Neuronal stem cell (in vitro differentiated cells): ENCODE measurements at regions not wholly inside any gene's neighbourhood (a gene's known extent, or its start where the extent isn't known, plus 50 kb on each side); places are given as distances from the start of the nearest gene placed in this dataset.

Experiments used
- DNase-seq: peaks from one replicate; pipeline ENCODE4 v3.0.0-alpha.2; 2013; ENCODE audit warnings: low spot score
- H2AFZ ChIP-seq: one replicate; pipeline ENCODE4 v1.6.1; 2013; ENCODE audit warnings: mild to moderate bottlenecking, low read length, inconsistent platforms
- H2AK5ac ChIP-seq: 2 replicates; pipeline ENCODE4 v1.6.1; 2013; ENCODE audit warnings: low read depth, mild to moderate bottlenecking, inconsistent platforms, low read length, moderate library complexity, mixed read lengths
- H2BK120ac ChIP-seq: 2 replicates; pipeline ENCODE4 v1.6.1; 2013; ENCODE audit warnings: low read depth, mild to moderate bottlenecking, inconsistent platforms, low read length, moderate library complexity, mixed read lengths
- H2BK12ac ChIP-seq: one replicate; pipeline ENCODE4 v1.6.1; 2013; ENCODE audit warnings: low read length, inconsistent platforms
- H2BK15ac ChIP-seq: 2 replicates; pipeline ENCODE4 v1.6.1; 2013; ENCODE audit warnings: mild to moderate bottlenecking, low read length, inconsistent platforms, mixed read lengths
- H2BK5ac ChIP-seq: one replicate; pipeline ENCODE4 v1.6.1; 2013; ENCODE audit warnings: inconsistent platforms, mild to moderate bottlenecking, low read length, moderate library complexity
- H3K14ac ChIP-seq: one replicate; pipeline ENCODE4 v1.6.1; 2013; ENCODE audit warnings: low read length, inconsistent platforms
- H3K18ac ChIP-seq: 2 replicates; pipeline ENCODE4 v1.6.1; 2013; ENCODE audit warnings: low read length, inconsistent platforms
- H3K23ac ChIP-seq: 2 replicates; pipeline ENCODE4 v1.6.1; 2013; ENCODE audit warnings: low read depth, mild to moderate bottlenecking, mixed read lengths, low read length, inconsistent platforms; ENCODE audit not compliant: poor library complexity
- H3K27ac ChIP-seq: replicated peaks from 3 replicates; pipeline ENCODE4 v1.5.1; 2013; ENCODE audit warnings: low read length, inconsistent platforms
- H3K27me3 ChIP-seq, 3 experiments: 2 replicates each; pipeline ENCODE4 v1.6.1; 2013; ENCODE audit warnings: low read length in 3 of 3, mild to moderate bottlenecking in 2 of 3, inconsistent platforms in 1 of 3, low read depth in 1 of 3, mixed read lengths in 1 of 3, moderate library complexity in 1 of 3; ENCODE audit not compliant: control insufficient read depth in 3 of 3, insufficient read depth in 3 of 3
- H3K36me3 ChIP-seq, 2 donors: replicated peaks in 1 of 2; 2 replicates each; pipeline ENCODE4 v1.6.1; 2013; ENCODE audit warnings: low read length in 2 of 2; ENCODE audit not compliant: control insufficient read depth in 2 of 2, insufficient read depth in 2 of 2
- H3K4ac ChIP-seq: 2 replicates; pipeline ENCODE4 v1.6.1; 2013; ENCODE audit warnings: inconsistent platforms, mild to moderate bottlenecking, low read length, moderate library complexity
- H3K4me1 ChIP-seq, 2 donors: 1 replicate in 1 of 2; 2 replicates in 1 of 2; pipeline ENCODE4 v1.6.1; 2013; ENCODE audit warnings: low read length in 2 of 2, low read depth in 1 of 2; ENCODE audit not compliant: control insufficient read depth in 2 of 2, insufficient read depth in 1 of 2
- H3K4me2 ChIP-seq: one replicate; pipeline ENCODE4 v1.6.1; 2013; ENCODE audit warnings: mild to moderate bottlenecking, low read length, inconsistent platforms; ENCODE audit not compliant: insufficient read depth, poor library complexity, severe bottlenecking
- H3K4me3 ChIP-seq, 2 donors: 2 replicates each; pipeline ENCODE4 v1.5.1; 2013; ENCODE audit warnings: low read length in 2 of 2, mild to moderate bottlenecking in 2 of 2, inconsistent platforms in 1 of 2, moderate library complexity in 1 of 2
- H3K79me1 ChIP-seq: one replicate; pipeline ENCODE4 v1.6.1; 2013; ENCODE audit warnings: low read depth, mild to moderate bottlenecking, inconsistent platforms, low read length, moderate library complexity
- H3K9ac ChIP-seq: one replicate; pipeline ENCODE4 v1.6.1; 2013; ENCODE audit warnings: mild to moderate bottlenecking, low read depth, low read length, inconsistent platforms; ENCODE audit not compliant: poor library complexity
- H3K9me3 ChIP-seq, 2 donors: replicated peaks in 1 of 2; 2 replicates each; pipeline versions ENCODE3 to v1.6.1; 2013; ENCODE audit warnings: low read length in 2 of 2, mild to moderate bottlenecking in 2 of 2, inconsistent platforms in 1 of 2, low read depth in 1 of 2, mixed read lengths in 1 of 2, moderate library complexity in 1 of 2; ENCODE audit not compliant: control insufficient read depth in 2 of 2, insufficient read depth in 1 of 2
- H4K8ac ChIP-seq: one replicate; pipeline ENCODE4 v1.6.1; 2013; ENCODE audit warnings: low read depth, mild to moderate bottlenecking, inconsistent platforms, low read length, moderate library complexity
- H4K91ac ChIP-seq: one replicate; pipeline ENCODE4 v1.6.1; 2013; ENCODE audit warnings: low read length, low read depth, mild to moderate bottlenecking, inconsistent platforms; ENCODE audit not compliant: poor library complexity
- WGBS, 2 donors: extraction: QIAGEN DNeasy Blood & Tissue Kit; methylation state at CpG; one replicate each; pipeline ENCODE4 v1.1.7; 2013; ENCODE audit warnings: missing lambda C conversion rate in 2 of 2, mixed read lengths in 1 of 2; ENCODE audit not compliant: insufficient read length in 2 of 2, insufficient replicate concordance in 1 of 2; ENCODE audit errors: extremely low coverage in 2 of 2; 5-methylcytosine and 5-hydroxymethylcytosine counted together

GRCh38 chr16:5595849-5596248 lies 498.3 kb upstream of the EEF2KMT start:
- H2BK5ac ChIP-seq: no peak overlapping the region
- no peak overlapping the region for H3K27ac ChIP-seq
- H2BK120ac ChIP-seq: no peak overlapping the region
- WGBS, 2 donors: no CpG with 5 or more reads among the region's 3 CpGs
- H4K91ac ChIP-seq: no peak overlapping the region
- no peak overlapping the region for H2BK12ac ChIP-seq
- no peak overlapping the region for H3K18ac ChIP-seq
- no peak overlapping the region for H3K9ac ChIP-seq
- H4K8ac ChIP-seq: no peak overlapping the region
- no peak overlapping the region for H3K4me2 ChIP-seq
- no peaks in the 10 kb centered on the region for H3K27me3 ChIP-seq
- no peak overlapping the region for H3K4ac ChIP-seq
- no peak overlapping the region for H3K23ac ChIP-seq
- H3K4me3 ChIP-seq: no peak overlapping the region
- no peak overlapping the region for H2BK15ac ChIP-seq
- H3K36me3 ChIP-seq: no peaks in the 10 kb centered on the region
- no peaks in the 10 kb centered on the region for H3K79me1 ChIP-seq
- H3K14ac ChIP-seq: no peak overlapping the region
- no peaks in the 10 kb centered on the region for H3K4me1 ChIP-seq
- H2AK5ac ChIP-seq: no peak overlapping the region
- no peak for DNase-seq
- no peaks in the 10 kb centered on the region for H3K9me3 ChIP-seq
- H2AFZ ChIP-seq: no peak overlapping the region

- no peaks in the 10 kb centered on the region for H3K27me3 ChIP-seq
Measured at GRCh38 chr16:5590416-5590815, 492.8 kb upstream of the EEF2KMT start.

GRCh38 chr16:5589812-5590373 lies 492.3 kb upstream of the EEF2KMT start:
- H3K27me3 ChIP-seq: no peaks in the 10 kb centered on the region
- no peak overlapping the region for H3K9ac ChIP-seq
- H3K18ac ChIP-seq: no peak overlapping the region
- H2AK5ac ChIP-seq: no peak overlapping the region
- no peak overlapping the region for H3K4me2 ChIP-seq
- H3K4ac ChIP-seq: no peak overlapping the region
- no peaks in the 10 kb centered on the region for H3K36me3 ChIP-seq
- no peak overlapping the region for H4K91ac ChIP-seq
- no peaks in the 10 kb centered on the region for H3K79me1 ChIP-seq
- no peak overlapping the region for H4K8ac ChIP-seq
- H2AFZ ChIP-seq: no peak overlapping the region
- no peak overlapping the region for H3K4me3 ChIP-seq
- H2BK120ac ChIP-seq: no peak overlapping the region
- no peak for DNase-seq
- H3K14ac ChIP-seq: no peak overlapping the region
- WGBS, 2 donors: no CpG with 5 or more reads among the region's 7 CpGs
- H2BK5ac ChIP-seq: no peak overlapping the region
- no peaks in the 10 kb centered on the region for H3K4me1 ChIP-seq
- H3K9me3 ChIP-seq: no peaks in the 10 kb centered on the region
- H2BK15ac ChIP-seq: no peak overlapping the region
- H3K23ac ChIP-seq: no peak overlapping the region
- H2BK12ac ChIP-seq: no peak overlapping the region
- no peak overlapping the region for H3K27ac ChIP-seq

More at GRCh38 chr16:5590416-5590815, 492.8 kb upstream of the EEF2KMT start:
- Histone ChIP-seq H3K4me2 (no peak overlapping the region), H3K36me3 (no peaks in the 10 kb centered on the region), H3K4me3 (no peak overlapping the region), H3K4me1 (no peaks in the 10 kb centered on the region), H3K9me3 (no peaks in the 10 kb centered on the region), H4K8ac (no peak overlapping the region), H2AFZ (no peak overlapping the region), H3K18ac (no peak overlapping the region), H3K9ac (no peak overlapping the region), H3K79me1 (no peaks in the 10 kb centered on the region), H3K14ac (no peak overlapping the region), H3K27ac (no peak overlapping the region), H2BK15ac (no peak overlapping the region), H4K91ac (no peak overlapping the region), H2BK12ac (no peak overlapping the region), H2BK120ac (no peak overlapping the region), H2AK5ac (no peak overlapping the region), H2BK5ac (no peak overlapping the region), H3K23ac (no peak overlapping the region), H3K4ac (no peak overlapping the region)
- no peak for DNase-seq
- WGBS, 2 donors: no CpG with 5 or more reads among the region's 8 CpGs

- Histone ChIP-seq H3K36me3 (no peaks in the 10 kb centered on the region), H3K9me3 (no peaks in the 10 kb centered on the region), H3K27me3 (no peaks in the 10 kb centered on the region), H3K79me1 (no peaks in the 10 kb centered on the region), H3K4ac (no peak overlapping the region), H3K4me2 (no peak overlapping the region), H3K14ac (no peak overlapping the region), H3K18ac (no peak overlapping the region), H3K4me1 (no peaks in the 10 kb centered on the region), H3K27ac (no peak overlapping the region), H2BK5ac (no peak overlapping the region), H3K4me3 (no peak overlapping the region), H3K23ac (no peak overlapping the region), H2AK5ac (no peak overlapping the region), H3K9ac (no peak overlapping the region), H2AFZ (no peak overlapping the region), H4K8ac (no peak overlapping the region), H2BK120ac (no peak overlapping the region), H2BK15ac (no peak overlapping the region), H4K91ac (no peak overlapping the region), H2BK12ac (no peak overlapping the region)
- no CpG with 5 or more reads among the region's 4 CpGs for WGBS, 2 donors
- no peak for DNase-seq
Measured at GRCh38 chr16:5584109-5584508, 486.5 kb upstream of the EEF2KMT start.
